ENCODE measurements at regions not wholly inside any gene's neighbourhood (a gene's known extent, or its start where the extent isn't known, plus 50 kb on each side); places are given as distances from the start of the nearest gene placed in this dataset.

GRCh38 chr6:159094444-159095252 is 49.9 kb upstream of the TAGAP start:
- TF ChIP-seq, protein P1, sequence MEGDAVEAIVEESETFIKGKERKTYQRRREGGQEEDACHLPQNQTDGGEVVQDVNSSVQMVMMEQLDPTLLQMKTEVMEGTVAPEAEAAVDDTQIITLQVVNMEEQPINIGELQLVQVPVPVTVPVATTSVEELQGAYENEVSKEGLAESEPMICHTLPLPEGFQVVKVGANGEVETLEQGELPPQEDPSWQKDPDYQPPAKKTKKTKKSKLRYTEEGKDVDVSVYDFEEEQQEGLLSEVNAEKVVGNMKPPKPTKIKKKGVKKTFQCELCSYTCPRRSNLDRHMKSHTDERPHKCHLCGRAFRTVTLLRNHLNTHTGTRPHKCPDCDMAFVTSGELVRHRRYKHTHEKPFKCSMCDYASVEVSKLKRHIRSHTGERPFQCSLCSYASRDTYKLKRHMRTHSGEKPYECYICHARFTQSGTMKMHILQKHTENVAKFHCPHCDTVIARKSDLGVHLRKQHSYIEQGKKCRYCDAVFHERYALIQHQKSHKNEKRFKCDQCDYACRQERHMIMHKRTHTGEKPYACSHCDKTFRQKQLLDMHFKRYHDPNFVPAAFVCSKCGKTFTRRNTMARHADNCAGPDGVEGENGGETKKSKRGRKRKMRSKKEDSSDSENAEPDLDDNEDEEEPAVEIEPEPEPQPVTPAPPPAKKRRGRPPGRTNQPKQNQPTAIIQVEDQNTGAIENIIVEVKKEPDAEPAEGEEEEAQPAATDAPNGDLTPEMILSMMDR (IDR thresholded peaks at IDR 0.05; ENCODE audit: low read length), result no peak
- no peak for TF ChIP-seq EZH2 (IDR thresholded peaks at IDR 0.05; ENCODE audit: borderline replicate concordance, low read length)
